MM.1S (cell line): ENCODE measurements at regions not wholly inside any gene's neighbourhood (a gene's known extent, or its start where the extent isn't known, plus 50 kb on each side); places are given as distances from the start of the nearest gene placed in this dataset.

Experiments
- DNase-seq: peaks from one replicate; pipeline ENCODE4 v3.0.0-alpha.2; 2015
- H2AFZ ChIP-seq: fragments of 300-600 bp; sonication (generic); 2 replicates; pipeline ENCODE4 v1.6.0; 2016; ENCODE audit warnings: antibody characterized with exemption, low read length
- H3F3A ChIP-seq: fragments of 300-600 bp; sonication (generic); 2 replicates; pipeline ENCODE4 v1.6.1; 2016; ENCODE audit warnings: mild to moderate bottlenecking, antibody characterized with exemption, low read length, moderate library complexity, mixed read lengths; ENCODE audit not compliant: insufficient read depth
- H3K27ac ChIP-seq: fragments of 300-600 bp; sonication (generic); 2 replicates; pipeline ENCODE4 v1.5.1; 2016; ENCODE audit warnings: mild to moderate bottlenecking, low read length
- H3K27me3 ChIP-seq: fragments of 300-600 bp; sonication (generic); replicated peaks from 2 replicates; pipeline ENCODE4 v1.6.0; 2016; ENCODE audit warnings: low read length; ENCODE audit not compliant: insufficient read depth
- H3K36me3 ChIP-seq: fragments of 300-600 bp; sonication (generic); replicated peaks from 2 replicates; pipeline ENCODE4 v1.6.1; 2016; ENCODE audit warnings: mild to moderate bottlenecking, low read length, mixed read lengths; ENCODE audit not compliant: insufficient read depth
- H3K4me1 ChIP-seq: fragments of 300-600 bp; sonication (generic); 2 replicates; pipeline ENCODE4 v1.6.1; 2016; ENCODE audit warnings: low read length, mixed read lengths
- H3K4me2 ChIP-seq: fragments of 300-600 bp; sonication (generic); 2 replicates; pipeline ENCODE4 v1.6.0; 2016; ENCODE audit warnings: low read depth, low read length
- H3K4me3 ChIP-seq: fragments of 300-600 bp; sonication (generic); 2 replicates; pipeline ENCODE4 v1.5.1; 2016; ENCODE audit warnings: low read length, mixed read lengths
- H3K79me2 ChIP-seq: fragments of 300-600 bp; sonication (generic); 2 replicates; pipeline ENCODE4 v1.6.1; 2016; ENCODE audit warnings: mixed run types, low read length, mixed read lengths
- H3K9ac ChIP-seq: fragments of 300-600 bp; sonication (generic); 2 replicates; pipeline ENCODE4 v1.6.1; 2016; ENCODE audit warnings: low read length, mixed read lengths
- H3K9me2 ChIP-seq: fragments of 300-600 bp; sonication (generic); replicated peaks from 2 replicates; pipeline ENCODE4 v1.6.1; 2016; ENCODE audit warnings: mild to moderate bottlenecking, low read length, mixed read lengths; ENCODE audit not compliant: insufficient read depth
- H3K9me3 ChIP-seq: fragments of 300-600 bp; sonication (generic); replicated peaks from 2 replicates; pipeline ENCODE4 v1.6.1; 2016; ENCODE audit warnings: mild to moderate bottlenecking, low read length, mixed read lengths; ENCODE audit not compliant: insufficient read depth
- H4K20me1 ChIP-seq: fragments of 300-600 bp; sonication (generic); 2 replicates; pipeline ENCODE4 v1.6.1; 2016; ENCODE audit warnings: mild to moderate bottlenecking, low read length, moderate library complexity, mixed read lengths; ENCODE audit not compliant: insufficient read depth
- CTCF ChIP-seq: fragments of 300-600 bp; sonication (generic); IDR thresholded peaks from 2 replicates; pipeline ENCODE4 v1.5.1; 2016; ENCODE audit warnings: antibody characterized with exemption, low read length, mixed read lengths
- EZH2 ChIP-seq: fragments of 300-600 bp; sonication (generic); optimal IDR thresholded peaks from 2 replicates; pipeline ENCODE3; 2017; ENCODE audit warnings: low read depth, mild to moderate bottlenecking, antibody characterized with exemption, low read length, mixed read lengths
- EZH2phosphoT487 ChIP-seq: fragments of 300-600 bp; sonication (generic); IDR thresholded peaks from 2 replicates; pipeline ENCODE4 v1.6.1; 2018; ENCODE audit warnings: antibody characterized with exemption, low read length

- no peak overlapping the region for H3K9ac ChIP-seq
- no peak overlapping the region for H3K4me2 ChIP-seq
- H3K79me2 ChIP-seq = no peaks in the 10 kb centered on the region
- H3F3A ChIP-seq = no peaks in the 10 kb centered on the region
- no peak overlapping the region for H3K4me3 ChIP-seq
- DNase-seq = no peak
- H2AFZ ChIP-seq = no peak overlapping the region
- H3K27ac ChIP-seq = no peak overlapping the region
- H3K9me2 ChIP-seq = no peaks in the 10 kb centered on the region
- TF ChIP-seq EZH2phosphoT487 = no peak
- no peak for TF ChIP-seq CTCF
- TF ChIP-seq EZH2 = no peak
- H3K27me3 ChIP-seq = no peaks in the 10 kb centered on the region
- H3K36me3 ChIP-seq = no peaks in the 10 kb centered on the region
- no peaks in the 10 kb centered on the region for H3K4me1 ChIP-seq
- H3K9me3 ChIP-seq = no peaks in the 10 kb centered on the region
- no peaks in the 10 kb centered on the region for H4K20me1 ChIP-seq
These were observed 489.8 kb upstream of the AMOT start for GRCh38 chrX:113330416-113330815.

- Histone ChIP-seq H3F3A (no peaks in the 10 kb centered on the region), H3K27ac (no peak overlapping the region), H3K4me3 (no peak overlapping the region), H3K9me2 (no peaks in the 10 kb centered on the region), H3K9me3 (no peaks in the 10 kb centered on the region), H3K4me1 (no peaks in the 10 kb centered on the region), H3K27me3 (no peaks in the 10 kb centered on the region), H3K9ac (no peak overlapping the region), H4K20me1 (no peaks in the 10 kb centered on the region), H3K4me2 (no peak overlapping the region), H3K79me2 (no peaks in the 10 kb centered on the region), H2AFZ (no peak overlapping the region), H3K36me3 (no peaks in the 10 kb centered on the region)
- TF ChIP-seq EZH2 (no peak), EZH2phosphoT487 (no peak), CTCF (no peak)
- DNase-seq = no peak
These were observed 475.3 kb upstream of the AMOT start for GRCh38 chrX:113315927-113316326.

GRCh38 chrX:113305496-113305895 lies 464.9 kb upstream of the AMOT start:
- no peak for DNase-seq
- H3F3A ChIP-seq = no peaks in the 10 kb centered on the region
- no peaks in the 10 kb centered on the region for H3K9me3 ChIP-seq
- H3K27me3 ChIP-seq = no peaks in the 10 kb centered on the region
- TF ChIP-seq EZH2 (no peak), EZH2phosphoT487 (no peak), CTCF (no peak)
- H3K36me3 ChIP-seq = no peaks in the 10 kb centered on the region
- no peak overlapping the region for H3K4me3 ChIP-seq
- no peak overlapping the region for H2AFZ ChIP-seq
- H3K79me2 ChIP-seq = no peaks in the 10 kb centered on the region
- H3K27ac ChIP-seq = no peak overlapping the region
- H3K9me2 ChIP-seq = no peaks in the 10 kb centered on the region
- H3K4me2 ChIP-seq = no peak overlapping the region
- H3K9ac ChIP-seq = no peak overlapping the region
- H3K4me1 ChIP-seq = no peaks in the 10 kb centered on the region
- H4K20me1 ChIP-seq = no peaks in the 10 kb centered on the region

GRCh38 chrX:113300580-113300979 lies 459.9 kb upstream of the AMOT start:
- no peaks in the 10 kb centered on the region for H3K4me1 ChIP-seq
- no peak overlapping the region for H3K27ac ChIP-seq
- no peaks in the 10 kb centered on the region for H3K79me2 ChIP-seq
- no peaks in the 10 kb centered on the region for H3K27me3 ChIP-seq
- no peaks in the 10 kb centered on the region for H3K9me2 ChIP-seq
- no peaks in the 10 kb centered on the region for H3K9me3 ChIP-seq
- H3F3A ChIP-seq = no peaks in the 10 kb centered on the region
- no peak overlapping the region for H3K4me2 ChIP-seq
- no peak for DNase-seq
- no peak overlapping the region for H3K4me3 ChIP-seq
- no peak overlapping the region for H2AFZ ChIP-seq
- H4K20me1 ChIP-seq = no peaks in the 10 kb centered on the region
- H3K36me3 ChIP-seq = no peaks in the 10 kb centered on the region
- no peak for TF ChIP-seq EZH2
- TF ChIP-seq EZH2phosphoT487 = no peak
- no peak for TF ChIP-seq CTCF
- no peak overlapping the region for H3K9ac ChIP-seq
